Colonic mucosa (tissue), 4 donors: ENCODE measurements at regions not wholly inside any gene's neighbourhood (a gene's known extent, or its start where the extent isn't known, plus 50 kb on each side); places are given as distances from the start of the nearest gene placed in this dataset.
"Not testable (repeated sequence)": the region's sequence is repeated elsewhere in the genome, so short reads cannot be mapped to it uniquely, and the experiment has no call there.

Experiments
- DNase-seq: peaks from one replicate; pipeline ENCODE4 v3.0.0-alpha.2; 2020
- H3K27ac ChIP-seq: fragments of 200-600 bp; one replicate; pipeline ENCODE4 v1.8.0; 2021
- H3K27me3 ChIP-seq: fragments of 200-600 bp; one replicate; pipeline ENCODE4 v1.8.0; 2021
- H3K36me3 ChIP-seq: fragments of 200-600 bp; one replicate; pipeline ENCODE4 v1.8.0; 2021
- H3K4me1 ChIP-seq: fragments of 200-600 bp; one replicate; pipeline ENCODE4 v1.8.0; 2021; ENCODE audit warnings: mild to moderate bottlenecking
- H3K4me3 ChIP-seq: fragments of 200-600 bp; one replicate; pipeline ENCODE4 v1.8.0; 2021
- H3K9ac ChIP-seq, 2 donors: one replicate each; pipeline ENCODE4 v1.7.0; 2013; ENCODE audit warnings: control low read depth in 2 of 2, low read depth in 2 of 2, low read length in 2 of 2
- H3K9me3 ChIP-seq: fragments of 200-600 bp; one replicate; pipeline ENCODE4 v1.8.0; 2021
- intact Hi-C: fragments of 100-400 bp; cut with DNase I; formaldehyde crosslinking; loops from one replicate; pipeline ENCODE4 v1.14.1; 2022
- TF ChIP-seq, protein P1 (sequence below): fragments of 200-600 bp; IDR thresholded peaks from one replicate; pipeline ENCODE4 v1.8.0; 2022; ENCODE audit warnings: antibody characterized with exemption, mild to moderate bottlenecking
- donor health status: healthy.
- donor health status: DM: no; HTN: no; CAD: no.
- donor health status: DM: no; HTN: no; CAD: no.

GRCh38 chr7:106568680-106569499 lies 92.1 kb downstream of the CCDC71L start:
- Histone ChIP-seq H3K9ac (no peak overlapping the region), H3K9me3 (no peaks in the 10 kb centered on the region), H3K27me3 (no peaks in the 10 kb centered on the region), H3K4me3 (no peak overlapping the region), H3K4me1 (no peaks in the 10 kb centered on the region), H3K36me3 (no peaks in the 10 kb centered on the region), H3K27ac (no peak overlapping the region)
- intact Hi-C loops: no loop called here
- TF ChIP-seq, protein P1, sequence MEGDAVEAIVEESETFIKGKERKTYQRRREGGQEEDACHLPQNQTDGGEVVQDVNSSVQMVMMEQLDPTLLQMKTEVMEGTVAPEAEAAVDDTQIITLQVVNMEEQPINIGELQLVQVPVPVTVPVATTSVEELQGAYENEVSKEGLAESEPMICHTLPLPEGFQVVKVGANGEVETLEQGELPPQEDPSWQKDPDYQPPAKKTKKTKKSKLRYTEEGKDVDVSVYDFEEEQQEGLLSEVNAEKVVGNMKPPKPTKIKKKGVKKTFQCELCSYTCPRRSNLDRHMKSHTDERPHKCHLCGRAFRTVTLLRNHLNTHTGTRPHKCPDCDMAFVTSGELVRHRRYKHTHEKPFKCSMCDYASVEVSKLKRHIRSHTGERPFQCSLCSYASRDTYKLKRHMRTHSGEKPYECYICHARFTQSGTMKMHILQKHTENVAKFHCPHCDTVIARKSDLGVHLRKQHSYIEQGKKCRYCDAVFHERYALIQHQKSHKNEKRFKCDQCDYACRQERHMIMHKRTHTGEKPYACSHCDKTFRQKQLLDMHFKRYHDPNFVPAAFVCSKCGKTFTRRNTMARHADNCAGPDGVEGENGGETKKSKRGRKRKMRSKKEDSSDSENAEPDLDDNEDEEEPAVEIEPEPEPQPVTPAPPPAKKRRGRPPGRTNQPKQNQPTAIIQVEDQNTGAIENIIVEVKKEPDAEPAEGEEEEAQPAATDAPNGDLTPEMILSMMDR: no peak
- DNase-seq: no peak

- no peak for DNase-seq
- intact Hi-C loops: no loop called here
- no peak overlapping the region for H3K9ac ChIP-seq
- H3K4me1 ChIP-seq: no peaks in the 10 kb centered on the region
- H3K9me3 ChIP-seq: no peaks in the 10 kb centered on the region
- no peaks in the 10 kb centered on the region for H3K36me3 ChIP-seq
- no peak overlapping the region for H3K4me3 ChIP-seq
- no peaks in the 10 kb centered on the region for H3K27me3 ChIP-seq
- H3K27ac ChIP-seq: no peak overlapping the region
- TF ChIP-seq, protein P1: no peak
Measured at GRCh38 chr7:106568002-106568679, 92.8 kb downstream of the CCDC71L start.

- H3K9me3 ChIP-seq, H3K36me3 ChIP-seq, H3K4me1 ChIP-seq, intact Hi-C loops, H3K27me3 ChIP-seq, H3K9ac ChIP-seq, H3K4me3 ChIP-seq, H3K27ac ChIP-seq, DNase-seq: not testable (repeated sequence)
Measured at GRCh38 chr7:106567204-106568001, 93.6 kb downstream of the CCDC71L start.

DNA sequence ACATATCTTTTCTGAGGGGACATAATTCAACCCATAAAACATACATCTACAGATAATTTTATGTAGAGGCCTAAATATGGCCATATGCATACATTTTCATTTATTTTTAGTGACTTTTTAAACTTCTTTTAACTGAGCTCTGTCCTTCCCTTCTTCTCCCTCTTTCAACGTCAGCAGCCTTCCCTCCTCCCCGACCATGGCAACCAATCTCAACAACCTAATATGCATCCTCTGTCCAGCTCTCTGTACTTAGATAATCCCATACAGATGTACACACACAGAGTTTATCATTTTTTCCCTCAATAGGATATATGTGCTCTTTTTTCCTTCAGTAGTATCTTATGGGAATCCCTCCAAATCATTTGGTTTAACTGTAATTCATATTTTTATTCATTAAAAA lies 94.3 kb downstream of the CCDC71L start:
- no peak for DNase-seq
- no peaks in the 10 kb centered on the region for H3K4me1 ChIP-seq
- no peaks in the 10 kb centered on the region for H3K9me3 ChIP-seq
- H3K4me3 ChIP-seq: no peak overlapping the region
- TF ChIP-seq, protein P1: no peak
- no peak overlapping the region for H3K9ac ChIP-seq
- no peaks in the 10 kb centered on the region for H3K27me3 ChIP-seq
- no peaks in the 10 kb centered on the region for H3K36me3 ChIP-seq
- intact Hi-C loops: no loop called here
- H3K27ac ChIP-seq: no peak overlapping the region

GRCh38 chr7:106566196-106566595 lies 94.8 kb downstream of the CCDC71L start:
- TF ChIP-seq, protein P1: no peak
- Histone ChIP-seq H3K27ac (no peak overlapping the region), H3K4me1 (no peaks in the 10 kb centered on the region), H3K27me3 (no peaks in the 10 kb centered on the region), H3K4me3 (no peak overlapping the region), H3K9me3 (no peaks in the 10 kb centered on the region), H3K9ac (no peak overlapping the region), H3K36me3 (no peaks in the 10 kb centered on the region)
- intact Hi-C loops: no loop called here
- no peak for DNase-seq
